HTR-8/SVneo (cell line): ENCODE measurements at regions not wholly inside any gene's neighbourhood (a gene's known extent, or its start where the extent isn't known, plus 50 kb on each side); places are given as distances from the start of the nearest gene placed in this dataset.
"Not testable (repeated sequence)": the region's sequence is repeated elsewhere in the genome, so short reads cannot be mapped to it uniquely, and the experiment has no call there.

Experiments used
- DNase-seq: peaks from one replicate; pipeline ENCODE4 v3.0.0; 2011; ENCODE audit warnings: low spot score, mixed read lengths; ENCODE audit not compliant: insufficient read length
- FAIRE-seq: peaks from 2 replicates; lab custom pipeline; 2011; peaks lifted over from hg19 to GRCh38; lab: Jason Lieb, UNC

- peak; percentile 95 for FAIRE-seq
- DNase-seq, result not testable (repeated sequence)
These were observed 522.9 kb upstream of the ZNF337 start for GRCh38 chr20:26219546-26219945.

GRCh38 chr20:26218301-26218700, 521.6 kb upstream of the ZNF337 start:
- no peak for DNase-seq
- no peak for FAIRE-seq

- DNase-seq, result no peak
- FAIRE-seq, result no peak
These were observed 519.4 kb upstream of the ZNF337 start for GRCh38 chr20:26216025-26216424.

- FAIRE-seq (no peak), DNase-seq (no peak)
These were observed 518.3 kb upstream of the ZNF337 start for GRCh38 chr20:26214991-26215390.

GRCh38 chr20:26209171-26209941, 512.7 kb upstream of the ZNF337 start:
- DNase-seq (no peak), FAIRE-seq (peak; percentile 100)

GRCh38 chr20:26208296-26209091, 511.8 kb upstream of the ZNF337 start:
- DNase-seq (no peak), FAIRE-seq (no peak)

GRCh38 chr20:26207967-26208295, 511.3 kb upstream of the ZNF337 start:
- not testable (repeated sequence) for DNase-seq, FAIRE-seq

- FAIRE-seq (no peak), DNase-seq (no peak)
These were observed 510.7 kb upstream of the ZNF337 start for GRCh38 chr20:26207237-26207966.

- FAIRE-seq (no peak), DNase-seq (no peak)
These were observed 508.7 kb upstream of the ZNF337 start for GRCh38 chr20:26205350-26205749.

- FAIRE-seq, DNase-seq: not testable (repeated sequence)
These were observed 504.4 kb upstream of the ZNF337 start for GRCh38 chr20:26201026-26201425.

- FAIRE-seq, DNase-seq: not testable (repeated sequence)
These were observed 490.7 kb upstream of the ZNF337 start for GRCh38 chr20:26187329-26187728.

- not testable (repeated sequence) for FAIRE-seq, DNase-seq
These were observed 487.1 kb upstream of the ZNF337 start for GRCh38 chr20:26183720-26184119.

- not testable (repeated sequence) for DNase-seq, FAIRE-seq
These were observed 484.7 kb upstream of the ZNF337 start for GRCh38 chr20:26181364-26181763.

GRCh38 chr20:26171875-26172274, 475.2 kb upstream of the ZNF337 start:
- not testable (repeated sequence) for FAIRE-seq, DNase-seq

- DNase-seq, result peak; percentile 13
- FAIRE-seq, result no peak
These were observed 472.9 kb upstream of the ZNF337 start for GRCh38 chr20:26169506-26169905.

- FAIRE-seq (no peak), DNase-seq (no peak)
These were observed 470.8 kb upstream of the ZNF337 start for GRCh38 chr20:26167499-26167898.

- DNase-seq (peak; percentile 53), FAIRE-seq (peak; percentile 36)
These were observed 467.2 kb upstream of the ZNF337 start for GRCh38 chr20:26163890-26164289.

- DNase-seq, result not testable (repeated sequence)
- peak; percentile 77 for FAIRE-seq
These were observed 466.5 kb upstream of the ZNF337 start for GRCh38 chr20:26163151-26163550.

GRCh38 chr20:26161741-26162140, 465.1 kb upstream of the ZNF337 start:
- not testable (repeated sequence) for FAIRE-seq, DNase-seq

GRCh38 chr20:26160916-26161315, 464.3 kb upstream of the ZNF337 start:
- peak; percentile 31 for FAIRE-seq
- DNase-seq, result not testable (repeated sequence)

- DNase-seq, result no peak
These were observed 457.6 kb upstream of the ZNF337 start for GRCh38 chr20:26154224-26154623.

More at GRCh38 chr20:26154224-26154623, 457.6 kb upstream of the ZNF337 start:
- FAIRE-seq, result no peak
